ENCODE measurements at regions not wholly inside any gene's neighbourhood (a gene's known extent, or its start where the extent isn't known, plus 50 kb on each side); places are given as distances from the start of the nearest gene placed in this dataset.

DNA sequence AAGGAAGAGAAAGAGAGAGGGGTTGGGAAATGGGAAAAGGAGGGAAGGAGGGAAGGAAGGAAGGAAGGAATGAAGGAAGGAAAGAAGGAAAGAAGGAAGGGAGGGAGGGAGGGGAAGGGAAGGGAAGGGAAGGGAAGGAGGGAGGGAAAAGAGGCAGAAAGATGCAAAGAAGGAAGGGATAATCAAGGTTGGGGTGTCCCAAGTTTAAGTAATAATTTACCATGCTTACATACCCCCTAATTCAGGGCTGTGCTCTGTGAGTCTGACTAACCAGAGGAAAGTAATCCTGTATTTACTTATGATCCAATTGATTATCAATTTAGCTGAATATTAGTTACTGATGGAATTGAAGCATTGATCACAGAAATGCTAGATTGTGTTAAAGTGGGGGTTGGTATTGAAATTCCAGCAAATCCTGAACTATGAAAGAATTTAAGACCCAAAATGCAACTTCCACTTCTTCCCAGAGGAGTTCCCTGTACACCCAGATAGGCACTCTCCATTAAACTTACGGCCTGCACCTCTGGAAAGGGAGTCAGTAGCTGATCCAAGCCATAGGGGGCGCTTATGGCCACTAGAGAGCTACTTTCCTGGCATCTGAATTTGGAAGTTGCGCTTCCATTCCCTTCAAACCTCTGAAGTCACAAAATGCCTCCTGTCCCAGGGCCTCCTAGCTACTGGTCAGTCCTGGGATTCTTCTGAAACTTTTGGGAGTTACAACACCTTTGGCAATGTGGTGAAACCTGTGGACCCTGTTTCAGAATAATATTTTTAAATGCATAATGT is 162.7 kb upstream of the PWP1 start:
- TF ChIP-seq FOXA1 (IDR thresholded peaks at IDR 0.05), result no peak
- TF ChIP-seq CTBP1 (IDR thresholded peaks at IDR 0.05; ENCODE audit: borderline replicate concordance), result no peak
- no peak for TF ChIP-seq FOXK2 (IDR thresholded peaks at IDR 0.05)
- TF ChIP-seq, protein P1, sequence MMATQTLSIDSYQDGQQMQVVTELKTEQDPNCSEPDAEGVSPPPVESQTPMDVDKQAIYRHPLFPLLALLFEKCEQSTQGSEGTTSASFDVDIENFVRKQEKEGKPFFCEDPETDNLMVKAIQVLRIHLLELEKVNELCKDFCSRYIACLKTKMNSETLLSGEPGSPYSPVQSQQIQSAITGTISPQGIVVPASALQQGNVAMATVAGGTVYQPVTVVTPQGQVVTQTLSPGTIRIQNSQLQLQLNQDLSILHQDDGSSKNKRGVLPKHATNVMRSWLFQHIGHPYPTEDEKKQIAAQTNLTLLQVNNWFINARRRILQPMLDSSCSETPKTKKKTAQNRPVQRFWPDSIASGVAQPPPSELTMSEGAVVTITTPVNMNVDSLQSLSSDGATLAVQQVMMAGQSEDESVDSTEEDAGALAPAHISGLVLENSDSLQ (IDR thresholded peaks at IDR 0.05), result no peak
- TF ChIP-seq ZNF384 (IDR thresholded peaks at IDR 0.05), result no peak
- no peak for TF ChIP-seq SUZ12 (IDR thresholded peaks at IDR 0.05)
- TF ChIP-seq HDGF (IDR thresholded peaks at IDR 0.05; ENCODE audit: borderline replicate concordance), result no peak
- no peak for TF ChIP-seq TARDBP (IDR thresholded peaks at IDR 0.05)
- no peak for TF ChIP-seq BHLHE40 (IDR thresholded peaks at IDR 0.05; ENCODE audit: borderline replicate concordance)
- TF ChIP-seq ARNT (IDR thresholded peaks at IDR 0.05), result no peak
- DNase-seq (ENCODE audit: extremely low spot score), result peak; percentile 26
- POLR2A ChIA-PET, result no interaction called here
- CTCF ChIA-PET, result interaction anchor here (0.6 to 1.6 kb wide), 2 partner anchors 83 to 92 kb away, joined by 3 to 4 read pairs; no protein-coding TSS in a partner anchor

DNA sequence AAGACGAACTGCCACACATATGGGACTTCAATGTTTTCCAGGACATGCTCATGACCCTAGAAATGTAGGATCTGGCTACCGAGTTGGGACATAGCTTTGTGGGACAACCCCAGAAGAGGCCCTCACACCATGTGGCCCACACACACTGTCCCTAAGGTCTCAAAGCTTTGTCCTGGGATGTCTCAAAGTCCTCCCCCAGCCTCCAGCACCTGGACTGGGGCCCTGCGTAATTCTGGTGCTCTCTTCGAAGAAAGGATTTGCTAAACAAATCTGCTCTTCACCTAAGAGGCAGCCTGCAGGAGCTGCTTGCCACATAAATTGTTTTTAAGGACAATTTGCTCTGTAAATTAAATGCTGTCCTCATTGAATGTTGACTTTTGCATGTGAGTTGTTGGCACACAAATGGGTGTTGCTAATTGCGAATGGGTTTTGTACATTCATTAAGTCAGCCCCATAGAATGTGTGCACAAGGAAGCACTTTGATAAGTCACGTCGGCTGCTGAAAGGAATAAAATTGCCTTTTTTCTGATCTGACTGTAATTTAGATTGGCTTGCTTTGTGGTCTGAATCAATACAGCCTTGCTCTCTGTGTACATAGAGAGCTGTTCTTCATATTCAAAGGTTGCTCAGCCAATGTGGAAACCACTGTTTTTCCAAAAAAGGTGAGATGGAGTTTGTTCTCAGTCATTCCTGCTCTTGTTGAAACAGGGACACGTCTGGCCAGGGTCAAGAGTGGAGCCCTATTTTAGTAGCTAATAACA is 161.6 kb upstream of the PWP1 start:
- TF ChIP-seq ZNF384 (IDR thresholded peaks at IDR 0.05) (no peak), HDGF (IDR thresholded peaks at IDR 0.05; ENCODE audit: borderline replicate concordance) (no peak), NFRKB (IDR thresholded peaks at IDR 0.05) (no peak), FOXA1 (IDR thresholded peaks at IDR 0.05) (no peak), CTBP1 (IDR thresholded peaks at IDR 0.05; ENCODE audit: borderline replicate concordance) (no peak), L3MBTL2 (conservative IDR thresholded peaks at IDR 0.05) (no peak), ELF4 (IDR thresholded peaks at IDR 0.05) (no peak), LEF1 (IDR thresholded peaks at IDR 0.05; ENCODE audit: borderline replicate concordance) (no peak), ARNT (IDR thresholded peaks at IDR 0.05) (no peak)
- TF ChIP-seq, protein P1 (IDR thresholded peaks at IDR 0.05), result no peak
- no peak for DNase-seq (ENCODE audit: extremely low spot score)
- ChIA-PET CTCF (interaction anchor here (1.1 to 1.6 kb wide), 2 partner anchors 20 to 82 kb away, joined by 3 to 4 read pairs; no protein-coding TSS in a partner anchor), POLR2A (no interaction called here)

DNA sequence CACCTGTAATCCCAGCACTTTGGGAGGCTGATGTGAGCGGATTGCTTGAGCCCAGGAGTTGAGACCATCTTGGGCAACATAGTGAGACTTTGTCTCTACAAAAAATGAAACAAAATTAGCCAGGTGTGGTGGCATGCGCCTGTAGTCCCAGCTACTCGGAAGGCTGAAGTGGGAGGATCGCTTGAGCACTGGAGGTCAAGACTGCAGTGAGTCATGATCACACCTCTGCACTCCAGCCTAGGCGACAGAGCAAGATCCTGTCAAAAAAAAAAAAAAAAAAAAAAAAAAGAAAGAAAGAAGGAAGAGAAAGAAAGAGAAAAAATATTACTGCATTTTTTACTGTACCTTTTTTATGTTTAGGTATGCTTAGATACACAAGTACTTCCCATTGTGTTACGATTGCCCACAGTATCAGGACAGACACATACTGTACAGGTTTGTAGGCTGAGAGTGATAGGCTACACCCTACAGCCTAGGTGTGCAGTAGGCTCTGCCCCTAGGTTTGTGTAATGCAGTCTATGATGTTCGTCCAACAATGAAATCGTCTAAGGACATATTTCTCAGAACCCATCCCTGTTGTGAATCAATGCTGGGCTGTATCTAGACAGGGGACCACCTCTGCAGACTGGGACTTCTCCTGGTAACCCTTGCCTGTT is 160.4 kb upstream of the PWP1 start:
- POLR2A ChIA-PET, result no interaction called here
- CTCF ChIA-PET, result no interaction called here
- TF ChIP-seq ZNF384 (IDR thresholded peaks at IDR 0.05) (no peak), LEF1 (IDR thresholded peaks at IDR 0.05; ENCODE audit: borderline replicate concordance) (no peak), FOXM1 (IDR thresholded peaks at IDR 0.05; ENCODE audit: borderline replicate concordance) (no peak), NFRKB (IDR thresholded peaks at IDR 0.05) (no peak), CTBP1 (IDR thresholded peaks at IDR 0.05; ENCODE audit: borderline replicate concordance) (no peak), L3MBTL2 (conservative IDR thresholded peaks at IDR 0.05) (no peak), ELF4 (IDR thresholded peaks at IDR 0.05) (no peak), BHLHE40 (IDR thresholded peaks at IDR 0.05; ENCODE audit: borderline replicate concordance) (no peak), TARDBP (IDR thresholded peaks at IDR 0.05) (no peak)
- TF ChIP-seq, protein P1 (IDR thresholded peaks at IDR 0.05), result no peak
- no peak for DNase-seq (ENCODE audit: extremely low spot score)

DNA sequence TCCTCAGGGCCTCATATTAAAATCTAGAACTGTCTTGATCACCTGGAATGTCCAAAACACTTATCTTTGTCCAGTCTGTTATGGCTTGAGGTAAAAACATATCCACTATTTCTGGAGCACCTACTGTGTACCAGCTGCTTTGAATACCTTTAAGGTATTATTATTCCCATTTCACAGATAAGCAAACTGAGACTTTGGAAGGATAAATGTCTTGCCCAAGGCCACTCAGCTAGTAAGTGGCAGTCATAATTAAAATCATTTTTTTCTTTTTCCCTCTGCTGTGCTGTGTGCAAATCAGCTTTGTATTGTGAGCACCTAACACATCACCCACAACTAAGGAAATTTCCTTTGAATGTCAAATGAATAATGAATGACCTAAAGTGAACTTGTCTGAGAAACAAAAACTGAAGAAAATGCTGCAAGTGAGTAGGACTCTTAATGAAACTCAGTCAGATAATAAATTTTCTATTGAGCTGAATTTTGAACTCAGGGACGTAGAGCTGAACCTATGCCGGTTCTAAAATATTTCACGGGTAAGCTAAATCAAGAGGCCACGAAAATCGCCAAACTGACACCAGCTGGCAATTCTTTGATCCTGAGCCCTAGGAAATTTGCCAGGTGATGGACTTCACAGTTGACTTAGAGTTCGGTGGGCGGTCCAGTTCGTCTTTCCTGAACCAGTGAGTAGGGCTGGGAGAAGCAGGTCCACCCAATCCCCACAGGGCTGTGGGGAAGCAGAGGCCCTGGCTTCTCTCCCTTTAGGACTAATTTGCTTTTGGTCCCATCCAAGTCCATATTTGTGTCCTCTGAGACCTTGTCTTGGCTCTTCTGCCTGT is 159.7 kb upstream of the PWP1 start:
- CTCF ChIA-PET, result no interaction called here
- POLR2A ChIA-PET, result no interaction called here

DNA sequence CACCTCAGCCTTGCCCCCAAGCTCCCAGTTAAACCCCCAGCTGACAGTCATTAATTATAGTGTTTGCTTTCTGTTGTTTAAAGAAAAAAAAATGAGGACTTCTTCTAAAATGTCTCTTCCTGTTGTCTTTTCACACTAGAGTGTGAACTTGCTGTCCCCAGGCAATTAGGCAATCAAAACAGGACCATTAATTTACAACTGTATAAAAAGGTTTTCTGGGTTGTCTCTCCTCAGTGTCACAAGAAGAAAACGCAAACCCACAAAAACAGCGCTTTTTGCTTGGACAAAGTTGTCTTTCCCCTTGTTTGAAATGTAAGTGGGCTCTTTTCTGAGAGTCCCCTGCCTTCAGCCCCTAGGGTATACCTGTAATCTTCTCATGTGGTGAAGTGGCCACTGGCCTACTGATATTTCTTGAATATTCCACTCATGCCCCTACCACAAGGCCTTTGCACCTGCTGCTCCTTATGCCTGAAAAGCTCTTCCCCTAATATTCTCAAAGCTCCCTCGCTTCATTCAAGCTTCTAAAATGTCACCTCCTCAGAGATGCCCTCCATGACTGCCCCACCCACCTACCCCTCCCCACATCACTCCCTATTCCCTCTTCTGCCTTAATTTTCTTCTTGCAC is 158.9 kb upstream of the PWP1 start:
- no peak for TF ChIP-seq LEF1 (IDR thresholded peaks at IDR 0.05; ENCODE audit: borderline replicate concordance)
- TF ChIP-seq SUZ12 (IDR thresholded peaks at IDR 0.05), result no peak
- no peak for TF ChIP-seq SP1 (IDR thresholded peaks at IDR 0.05)
- TF ChIP-seq FOXM1 (IDR thresholded peaks at IDR 0.05; ENCODE audit: borderline replicate concordance), result no peak
- no peak for TF ChIP-seq CTBP1 (IDR thresholded peaks at IDR 0.05; ENCODE audit: borderline replicate concordance)
- no peak for TF ChIP-seq ARNT (IDR thresholded peaks at IDR 0.05)
- no peak for TF ChIP-seq BHLHE40 (IDR thresholded peaks at IDR 0.05; ENCODE audit: borderline replicate concordance)
- TF ChIP-seq ELF4 (IDR thresholded peaks at IDR 0.05), result no peak
- DNase-seq (ENCODE audit: extremely low spot score), result no peak
- POLR2A ChIA-PET, result no interaction called here
- CTCF ChIA-PET, result interaction anchor here (0.7 kb wide), 1 partner anchor 12 kb away, joined by 3 read pairs; no protein-coding TSS in a partner anchor

More for the DNA sequence above, 159.7 kb upstream of the PWP1 start:
- TF ChIP-seq CTBP1 (IDR thresholded peaks at IDR 0.05; ENCODE audit: borderline replicate concordance) (no peak), HDGF (IDR thresholded peaks at IDR 0.05; ENCODE audit: borderline replicate concordance) (no peak), TARDBP (IDR thresholded peaks at IDR 0.05) (no peak)
- DNase-seq (ENCODE audit: extremely low spot score), result no peak
